Parathyroid adenoma (tissue), 2 donors: ENCODE measurements at regions not wholly inside any gene's neighbourhood (a gene's known extent, or its start where the extent isn't known, plus 50 kb on each side); places are given as distances from the start of the nearest gene placed in this dataset.

Experiments used
- H2AFZ ChIP-seq: fragments of 300-600 bp; sonication (generic); one replicate; pipeline ENCODE4 v1.7.0; 2017; ENCODE audit warnings: antibody characterized with exemption, mild to moderate bottlenecking
- H3K27ac ChIP-seq: fragments of 300-600 bp; sonication (generic); one replicate; pipeline ENCODE4 v1.7.0; 2017
- H3K27me3 ChIP-seq: fragments of 300-600 bp; sonication (generic); one replicate; pipeline ENCODE4 v1.7.0; 2017; ENCODE audit warnings: low read length; ENCODE audit not compliant: control insufficient read depth, insufficient read depth
- H3K36me3 ChIP-seq: fragments of 300-600 bp; sonication (generic); one replicate; pipeline ENCODE4 v1.7.0; 2017; ENCODE audit warnings: low read length; ENCODE audit not compliant: control insufficient read depth, insufficient read depth
- H3K4me1 ChIP-seq: fragments of 300-600 bp; sonication (generic); one replicate; pipeline ENCODE4 v1.7.0; 2017; ENCODE audit warnings: control low read depth
- H3K4me2 ChIP-seq: fragments of 300-600 bp; sonication (generic); one replicate; pipeline ENCODE4 v1.7.0; 2017; ENCODE audit warnings: low read length
- H3K4me3 ChIP-seq: fragments of 300-600 bp; sonication (generic); one replicate; pipeline ENCODE4 v1.7.0; 2017; ENCODE audit warnings: low read depth, low read length
- H3K79me2 ChIP-seq: fragments of 300-600 bp; sonication (generic); one replicate; pipeline ENCODE4 v1.7.0; 2017; ENCODE audit warnings: control low read depth
- H3K9ac ChIP-seq: fragments of 300-600 bp; sonication (generic); one replicate; pipeline ENCODE4 v1.7.0; 2017; ENCODE audit warnings: mild to moderate bottlenecking
- H3K9me3 ChIP-seq: fragments of 300-600 bp; sonication (generic); one replicate; pipeline ENCODE4 v1.7.0; 2017; ENCODE audit warnings: low read length; ENCODE audit not compliant: control insufficient read depth
- CTCF ChIP-seq: fragments of 300-600 bp; sonication (generic); IDR thresholded peaks from one replicate; pipeline ENCODE4 v1.7.0; 2017; ENCODE audit warnings: antibody characterized with exemption, mild to moderate bottlenecking
- donor health status: primary hyperparathyroidism.

GRCh38 chr14:42545636-42546035, 939.0 kb downstream of the LRFN5 start:
- Histone ChIP-seq H3K4me3 (no peak overlapping the region), H3K4me1 (no peaks in the 10 kb centered on the region), H3K79me2 (no peaks in the 10 kb centered on the region), H3K36me3 (no peaks in the 10 kb centered on the region), H3K27ac (no peak overlapping the region), H3K9ac (no peak overlapping the region), H3K9me3 (no peaks in the 10 kb centered on the region), H3K4me2 (no peak overlapping the region), H3K27me3 (no peaks in the 10 kb centered on the region), H2AFZ (no peak overlapping the region)
- no peak for TF ChIP-seq CTCF

- Histone ChIP-seq H3K4me2 (no peak overlapping the region), H3K4me1 (no peaks in the 10 kb centered on the region), H3K9me3 (no peaks in the 10 kb centered on the region), H3K9ac (no peak overlapping the region), H3K79me2 (no peaks in the 10 kb centered on the region), H3K4me3 (no peak overlapping the region), H3K36me3 (no peaks in the 10 kb centered on the region), H3K27ac (no peak overlapping the region), H2AFZ (no peak overlapping the region), H3K27me3 (no peaks in the 10 kb centered on the region)
- no peak for TF ChIP-seq CTCF
These were observed 934.9 kb downstream of the LRFN5 start for GRCh38 chr14:42541535-42542001.

GRCh38 chr14:42535397-42535796, 928.7 kb downstream of the LRFN5 start:
- Histone ChIP-seq H3K36me3 (no peaks in the 10 kb centered on the region), H3K9ac (no peak overlapping the region), H3K4me1 (no peaks in the 10 kb centered on the region), H3K4me2 (no peak overlapping the region), H3K4me3 (no peak overlapping the region), H3K27me3 (no peaks in the 10 kb centered on the region), H3K79me2 (no peaks in the 10 kb centered on the region), H3K9me3 (no peaks in the 10 kb centered on the region), H2AFZ (no peak overlapping the region), H3K27ac (no peak overlapping the region)
- no peak for TF ChIP-seq CTCF

GRCh38 chr14:42533476-42533875, 926.8 kb downstream of the LRFN5 start:
- Histone ChIP-seq H3K79me2 (no peaks in the 10 kb centered on the region), H3K27me3 (no peaks in the 10 kb centered on the region), H3K36me3 (no peaks in the 10 kb centered on the region), H3K9me3 (no peaks in the 10 kb centered on the region), H3K9ac (no peak overlapping the region), H3K27ac (no peak overlapping the region), H3K4me2 (no peak overlapping the region), H2AFZ (no peak overlapping the region), H3K4me1 (no peaks in the 10 kb centered on the region), H3K4me3 (no peak overlapping the region)
- no peak for TF ChIP-seq CTCF

- Histone ChIP-seq H3K9me3 (no peaks in the 10 kb centered on the region), H3K4me1 (no peaks in the 10 kb centered on the region), H2AFZ (no peak overlapping the region), H3K9ac (no peak overlapping the region), H3K36me3 (no peaks in the 10 kb centered on the region), H3K4me2 (no peak overlapping the region), H3K27me3 (no peaks in the 10 kb centered on the region), H3K27ac (no peak overlapping the region), H3K4me3 (no peak overlapping the region), H3K79me2 (no peaks in the 10 kb centered on the region)
- no peak for TF ChIP-seq CTCF
These were observed 925.5 kb downstream of the LRFN5 start for GRCh38 chr14:42532194-42532593.
